ENCODE measurements at regions not wholly inside any gene's neighbourhood (a gene's known extent, or its start where the extent isn't known, plus 50 kb on each side); places are given as distances from the start of the nearest gene placed in this dataset.

GRCh38 chr18:46209161-46209560 is 105.0 kb downstream of the HAUS1 start:
- TF ChIP-seq REST (IDR thresholded peaks at IDR 0.05; ENCODE audit: insufficient read depth in 1 of 2, low read depth in 2 of 2, low read length in 2 of 2) (no peak), SIN3A (IDR thresholded peaks at IDR 0.05; ENCODE audit: borderline replicate concordance, insufficient read depth, low read length) (no peak), FOXP2 (optimal IDR thresholded peaks at IDR 0.05; ENCODE audit: borderline replicate concordance, extremely low read depth, extremely low read length, insufficient read depth) (no peak), POLR2AphosphoS5 (IDR thresholded peaks at IDR 0.05; ENCODE audit: low read depth, low read length) (no peak), TAF1 (IDR thresholded peaks at IDR 0.05; ENCODE audit: borderline replicate concordance, insufficient read depth, low read length) (no peak)

- TF ChIP-seq REST (IDR thresholded peaks at IDR 0.05; ENCODE audit: insufficient read depth in 1 of 2, low read depth in 2 of 2, low read length in 2 of 2) (no peak), SIN3A (IDR thresholded peaks at IDR 0.05; ENCODE audit: borderline replicate concordance, insufficient read depth, low read length) (no peak), FOXP2 (optimal IDR thresholded peaks at IDR 0.05; ENCODE audit: borderline replicate concordance, extremely low read depth, extremely low read length, insufficient read depth) (no peak), TAF1 (IDR thresholded peaks at IDR 0.05; ENCODE audit: borderline replicate concordance, insufficient read depth, low read length) (no peak), POLR2AphosphoS5 (IDR thresholded peaks at IDR 0.05; ENCODE audit: low read depth, low read length) (no peak)
Measured at GRCh38 chr18:46211816-46212215, 107.6 kb downstream of the HAUS1 start.

- no peak for TF ChIP-seq FOXP2 (optimal IDR thresholded peaks at IDR 0.05; ENCODE audit: borderline replicate concordance, extremely low read depth, extremely low read length, insufficient read depth)
- no peak for TF ChIP-seq SIN3A (IDR thresholded peaks at IDR 0.05; ENCODE audit: borderline replicate concordance, insufficient read depth, low read length)
- no peak for TF ChIP-seq REST (IDR thresholded peaks at IDR 0.05; ENCODE audit: insufficient read depth in 1 of 2, low read depth in 2 of 2, low read length in 2 of 2)
- no peak for TF ChIP-seq POLR2AphosphoS5 (IDR thresholded peaks at IDR 0.05; ENCODE audit: low read depth, low read length)
- TF ChIP-seq TAF1 (IDR thresholded peaks at IDR 0.05; ENCODE audit: borderline replicate concordance, insufficient read depth, low read length), result no peak
Measured at GRCh38 chr18:46212398-46212797, 108.2 kb downstream of the HAUS1 start.

- no peak for TF ChIP-seq POLR2AphosphoS5 (IDR thresholded peaks at IDR 0.05; ENCODE audit: low read depth, low read length)
- no peak for TF ChIP-seq SIN3A (IDR thresholded peaks at IDR 0.05; ENCODE audit: borderline replicate concordance, insufficient read depth, low read length)
- TF ChIP-seq FOXP2 (optimal IDR thresholded peaks at IDR 0.05; ENCODE audit: borderline replicate concordance, extremely low read depth, extremely low read length, insufficient read depth), result no peak
- TF ChIP-seq REST (IDR thresholded peaks at IDR 0.05; ENCODE audit: insufficient read depth in 1 of 2, low read depth in 2 of 2, low read length in 2 of 2), result no peak
- TF ChIP-seq TAF1 (IDR thresholded peaks at IDR 0.05; ENCODE audit: borderline replicate concordance, insufficient read depth, low read length), result no peak
Measured at GRCh38 chr18:46213295-46213694, 109.1 kb downstream of the HAUS1 start.

- TF ChIP-seq POLR2AphosphoS5 (IDR thresholded peaks at IDR 0.05; ENCODE audit: low read depth, low read length) (no peak), FOXP2 (optimal IDR thresholded peaks at IDR 0.05; ENCODE audit: borderline replicate concordance, extremely low read depth, extremely low read length, insufficient read depth) (no peak), REST (IDR thresholded peaks at IDR 0.05; ENCODE audit: insufficient read depth in 1 of 2, low read depth in 2 of 2, low read length in 2 of 2) (no peak), TAF1 (IDR thresholded peaks at IDR 0.05; ENCODE audit: borderline replicate concordance, insufficient read depth, low read length) (no peak), SIN3A (IDR thresholded peaks at IDR 0.05; ENCODE audit: borderline replicate concordance, insufficient read depth, low read length) (no peak)
Measured at GRCh38 chr18:46214435-46214834, 110.2 kb downstream of the HAUS1 start.

Data from PFSK-1 (cell line).